Activated CD4-positive, alpha-beta T cell treated with anti-CD3 and anti-CD28 coated beads, Interleukin-2, amount 10 ng/mL, durations not matched to agents 24 days and 14 days (primary cell): ENCODE measurements at regions not wholly inside any gene's neighbourhood (a gene's known extent, or its start where the extent isn't known, plus 50 kb on each side); places are given as distances from the start of the nearest gene placed in this dataset.
"Not testable (repeated sequence)": the region's sequence is repeated elsewhere in the genome, so short reads cannot be mapped to it uniquely, and the experiment has no call there.

Experiments
- DNase-seq: peaks from one replicate; pipeline ENCODE4 v3.0.0; 2022
- H3K27ac Mint-ChIP-seq: one replicate; pipeline ENCODE4 v1.8.0; 2022; ENCODE audit warnings: mild to moderate bottlenecking, mixed read lengths
- H3K27me3 Mint-ChIP-seq: one replicate; pipeline ENCODE4 v1.8.0; 2022; ENCODE audit warnings: mixed read lengths
- H3K36me3 Mint-ChIP-seq: one replicate; pipeline ENCODE4 v1.8.0; 2022; ENCODE audit warnings: low read depth, mild to moderate bottlenecking, mixed read lengths
- H3K4me1 Mint-ChIP-seq: one replicate; pipeline ENCODE4 v1.8.0; 2021; ENCODE audit warnings: mixed read lengths
- H3K4me3 Mint-ChIP-seq: one replicate; pipeline ENCODE4 v1.8.0; 2022; ENCODE audit warnings: mild to moderate bottlenecking, moderate library complexity, mixed read lengths
- H3K9me3 Mint-ChIP-seq: one replicate; pipeline ENCODE4 v1.8.0; 2021; ENCODE audit warnings: mixed read lengths
- intact Hi-C: fragments of 100-400 bp; cut with micrococcal nuclease; formaldehyde crosslinking; loops from one replicate; pipeline ENCODE4 v1.15.1; 2023

DNA sequence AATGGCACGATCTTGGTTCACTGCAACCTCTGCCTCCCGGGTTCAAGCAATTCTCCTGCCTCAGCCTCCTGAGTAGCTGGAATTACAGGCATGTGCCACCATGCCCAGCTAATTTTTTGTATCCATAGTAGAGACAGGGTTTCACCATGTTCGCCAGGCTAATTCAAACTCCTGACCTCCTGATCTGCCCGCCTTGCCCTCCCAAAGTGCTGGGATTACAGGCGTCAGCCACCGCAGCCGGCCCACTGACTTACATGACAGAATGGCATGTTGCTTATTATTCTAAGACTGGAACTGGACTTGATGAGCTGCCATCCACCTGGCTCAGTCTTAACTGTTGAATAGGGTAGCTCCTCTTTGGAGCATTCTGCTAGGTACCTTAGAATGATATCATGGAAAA is 363.6 kb upstream of the CCNH start:
- H3K4me1 Mint-ChIP-seq, intact Hi-C loops, H3K36me3 Mint-ChIP-seq, DNase-seq, H3K27ac Mint-ChIP-seq, H3K27me3 Mint-ChIP-seq, H3K9me3 Mint-ChIP-seq, H3K4me3 Mint-ChIP-seq: not testable (repeated sequence)

DNA sequence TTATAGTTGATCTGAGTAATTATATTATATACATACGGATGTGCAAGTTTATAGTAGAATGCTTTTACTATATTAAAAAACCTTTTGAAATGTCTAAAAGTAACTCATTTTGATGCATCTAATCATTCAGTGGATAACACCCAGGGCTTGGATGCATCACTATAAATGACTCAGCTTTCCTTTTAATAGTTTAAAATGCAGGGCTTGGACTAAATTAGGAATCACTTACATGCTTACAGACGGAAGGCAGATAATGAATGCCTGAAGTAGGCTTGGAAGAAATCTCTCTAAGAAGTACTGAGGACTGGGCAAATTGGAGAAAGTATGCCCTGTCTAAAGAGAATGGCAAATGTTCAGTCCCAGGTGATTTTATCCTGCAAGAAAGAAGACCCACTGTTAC is 362.5 kb upstream of the CCNH start:
- Mint-ChIP-seq H3K27ac (no peak overlapping the region), H3K4me3 (no peak overlapping the region), H3K9me3 (no peaks in the 10 kb centered on the region), H3K27me3 (peaks cover 3% of the 10 kb centered on the region), H3K4me1 (no peaks in the 10 kb centered on the region), H3K36me3 (no peaks in the 10 kb centered on the region)
- intact Hi-C loops, result no loop called here
- DNase-seq, result no peak

DNA sequence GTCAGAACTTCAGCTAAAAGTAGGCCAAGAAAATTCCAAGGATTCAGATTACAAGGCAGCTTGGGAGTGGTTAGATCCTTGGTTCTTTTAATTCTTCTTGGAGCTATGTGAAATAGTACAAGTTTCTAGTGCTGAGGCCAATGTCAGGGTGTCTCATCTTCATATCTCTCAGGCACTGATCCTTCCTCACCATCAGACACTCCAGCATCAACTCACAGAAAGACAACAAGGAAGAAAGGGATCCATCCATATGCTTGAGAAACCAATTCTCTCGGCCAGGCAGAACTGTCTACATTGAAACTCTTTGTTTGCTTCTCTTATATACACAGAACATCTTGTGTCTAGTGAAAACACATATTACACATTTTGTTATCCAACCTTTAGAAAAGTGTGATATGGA is 362.1 kb upstream of the CCNH start:
- H3K27ac Mint-ChIP-seq, result no peak overlapping the region
- peaks cover 3% of the 10 kb centered on the region for H3K27me3 Mint-ChIP-seq
- no peaks in the 10 kb centered on the region for H3K36me3 Mint-ChIP-seq
- DNase-seq, result no peak
- no peak overlapping the region for H3K4me3 Mint-ChIP-seq
- H3K4me1 Mint-ChIP-seq, result no peaks in the 10 kb centered on the region
- H3K9me3 Mint-ChIP-seq, result no peaks in the 10 kb centered on the region
- intact Hi-C loops, result no loop called here

DNA sequence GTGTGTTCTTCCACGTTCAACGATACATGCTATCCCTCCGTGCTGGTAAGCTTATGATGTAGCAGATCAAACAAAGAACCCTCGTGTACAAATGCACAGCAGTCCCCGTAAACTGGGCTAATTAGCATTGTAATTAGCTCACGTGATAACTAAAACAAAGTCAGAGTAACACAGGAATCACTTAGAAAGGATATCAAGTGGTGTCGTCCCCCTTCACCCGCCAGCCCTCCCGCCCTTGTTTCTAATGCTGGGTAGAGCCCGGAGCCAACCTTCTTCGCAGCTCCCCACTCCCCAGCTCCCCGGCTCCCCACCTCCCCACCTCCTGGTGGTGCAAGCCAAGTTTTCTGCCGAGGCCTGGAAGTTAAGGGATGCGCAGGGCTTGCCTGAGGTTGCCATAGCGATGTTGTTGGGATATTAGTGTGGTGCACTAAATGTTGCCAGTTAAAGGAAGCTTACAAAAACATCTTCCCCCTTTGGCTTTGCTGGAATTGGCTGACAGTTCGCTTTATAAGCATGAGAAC is 357.9 kb upstream of the CCNH start:
- intact Hi-C loops, result no loop called here

DNA sequence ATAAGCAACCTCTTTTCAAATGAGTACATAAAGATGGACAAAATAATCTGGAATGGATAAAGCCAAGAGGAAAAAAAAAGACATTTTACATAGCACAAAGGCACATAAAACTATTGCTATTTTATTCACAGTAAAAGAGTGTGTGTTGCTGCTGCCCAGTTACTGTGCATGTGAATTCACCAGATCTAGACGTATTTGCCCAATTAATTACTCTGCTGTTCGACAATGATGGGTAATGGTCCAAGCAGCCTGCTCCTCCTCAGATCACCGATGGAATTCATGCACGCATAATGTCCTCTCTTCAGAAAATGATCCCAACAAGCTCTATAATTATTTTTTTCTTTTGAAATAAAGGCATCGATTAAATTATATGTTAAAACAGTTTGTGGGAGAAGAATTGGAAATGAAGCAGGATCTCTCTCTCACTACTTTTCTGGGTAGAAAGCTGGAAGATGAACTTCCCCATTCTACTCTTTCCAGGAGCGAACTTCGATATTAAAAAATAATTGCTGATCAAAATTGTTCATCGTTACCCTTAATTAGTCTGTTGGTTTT is 357.4 kb upstream of the CCNH start:
- no peak overlapping the region for H3K4me3 Mint-ChIP-seq
- intact Hi-C loops, result no loop called here
- H3K27ac Mint-ChIP-seq, result no peak overlapping the region
- no peaks in the 10 kb centered on the region for H3K4me1 Mint-ChIP-seq
- no peaks in the 10 kb centered on the region for H3K36me3 Mint-ChIP-seq
- no peaks in the 10 kb centered on the region for H3K9me3 Mint-ChIP-seq
- no peak for DNase-seq
- H3K27me3 Mint-ChIP-seq, result peaks cover 11% of the 10 kb centered on the region

More for the DNA sequence above, 357.9 kb upstream of the CCNH start:
- H3K27ac Mint-ChIP-seq, result no peak overlapping the region
- no peak overlapping the region for H3K4me3 Mint-ChIP-seq
- peaks cover 11% of the 10 kb centered on the region for H3K27me3 Mint-ChIP-seq
- no peaks in the 10 kb centered on the region for H3K36me3 Mint-ChIP-seq
- DNase-seq, result no peak
- no peaks in the 10 kb centered on the region for H3K9me3 Mint-ChIP-seq
- no peaks in the 10 kb centered on the region for H3K4me1 Mint-ChIP-seq

DNA sequence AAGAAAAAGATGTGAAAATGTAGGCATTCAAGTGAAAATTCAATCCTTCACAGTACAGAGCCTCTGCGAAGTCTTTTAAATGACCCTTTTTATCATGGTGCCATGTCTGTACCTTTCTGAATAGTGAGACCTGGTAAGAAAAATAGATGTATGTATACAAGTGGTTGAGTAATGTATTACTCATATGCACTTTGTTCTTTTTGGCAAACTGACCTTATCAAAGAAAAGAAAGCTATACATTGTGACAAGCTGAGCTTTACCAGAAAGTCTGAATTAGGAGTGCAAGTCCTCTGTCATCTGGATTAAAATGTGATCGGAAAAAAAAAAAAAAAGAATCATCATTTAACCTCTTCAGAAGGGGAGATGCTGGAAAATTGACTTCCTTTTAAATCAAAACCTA is 356.4 kb upstream of the CCNH start:
- no peaks in the 10 kb centered on the region for H3K4me1 Mint-ChIP-seq
- H3K36me3 Mint-ChIP-seq, result no peaks in the 10 kb centered on the region
- no peak overlapping the region for H3K4me3 Mint-ChIP-seq
- intact Hi-C loops, result no loop called here
- DNase-seq, result no peak
- no peak overlapping the region for H3K27ac Mint-ChIP-seq
- H3K9me3 Mint-ChIP-seq, result no peaks in the 10 kb centered on the region
- H3K27me3 Mint-ChIP-seq, result peaks cover 11% of the 10 kb centered on the region

DNA sequence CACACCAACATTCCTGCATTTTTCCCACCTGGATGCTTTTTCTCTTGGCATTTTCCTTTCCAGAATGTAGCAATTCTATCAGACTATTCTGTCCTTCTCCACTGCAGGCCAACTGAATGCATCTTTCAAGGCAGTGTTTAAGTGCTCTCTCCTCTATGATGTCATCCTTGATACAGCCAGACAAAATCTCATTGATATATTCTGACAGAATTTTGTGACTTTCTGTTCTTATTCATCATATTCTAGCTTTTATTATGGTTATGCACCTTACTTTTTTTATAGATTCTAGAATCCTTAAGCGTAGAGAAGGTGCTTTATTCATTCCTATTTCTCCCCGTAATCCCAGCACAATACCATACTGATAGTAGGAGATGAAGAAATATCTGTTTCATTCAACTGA is 355.5 kb upstream of the CCNH start:
- intact Hi-C loops, result no loop called here
- Mint-ChIP-seq H3K27ac (no peak overlapping the region), H3K9me3 (no peaks in the 10 kb centered on the region), H3K27me3 (peaks cover 11% of the 10 kb centered on the region), H3K4me1 (no peaks in the 10 kb centered on the region), H3K36me3 (no peaks in the 10 kb centered on the region), H3K4me3 (no peak overlapping the region)
- DNase-seq, result no peak

DNA sequence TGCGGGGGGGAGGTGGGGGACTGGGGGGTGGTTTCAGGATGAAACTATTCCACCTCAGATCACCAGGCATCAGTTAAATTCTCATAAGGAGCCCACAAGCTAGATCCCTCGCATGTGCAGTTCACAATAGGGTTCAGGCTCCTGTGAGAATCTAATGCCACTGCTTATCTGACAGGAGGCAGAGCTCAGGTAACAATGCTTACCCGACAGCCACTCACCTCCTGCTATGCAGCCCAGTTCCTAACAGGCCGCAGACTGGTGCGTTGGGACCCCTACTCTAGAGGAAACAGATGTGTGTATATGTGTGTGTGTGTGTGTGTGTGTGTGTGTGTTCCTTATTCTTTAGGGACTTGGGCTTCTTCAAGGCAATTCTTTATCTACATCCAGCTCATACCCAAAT is 352.3 kb upstream of the CCNH start:
- H3K4me1 Mint-ChIP-seq, result no peaks in the 10 kb centered on the region

DNA sequence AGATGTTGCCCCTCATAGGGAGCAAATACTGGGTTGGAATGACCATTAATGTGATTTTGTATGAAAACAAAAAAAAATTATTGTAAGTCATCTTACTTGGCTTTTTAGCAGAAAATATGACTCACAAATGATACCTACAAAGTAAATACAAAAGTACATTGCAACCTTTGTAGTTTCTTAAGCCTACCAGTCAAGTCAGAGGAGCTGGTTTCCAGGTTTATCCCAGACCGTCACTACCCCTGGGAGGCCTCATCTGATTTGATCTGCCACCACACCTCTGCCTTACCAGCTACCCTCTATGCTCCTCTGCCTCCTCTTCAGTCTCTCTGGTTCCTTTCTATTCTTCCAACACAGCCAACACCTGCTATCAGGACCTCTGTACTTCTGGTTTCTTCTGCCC is 349.9 kb upstream of the CCNH start:
- DNase-seq, result no peak
- intact Hi-C loops, result no loop called here
- H3K27me3 Mint-ChIP-seq, result peaks cover 3% of the 10 kb centered on the region

More for the DNA sequence above, 352.3 kb upstream of the CCNH start:
- Mint-ChIP-seq H3K36me3 (no peaks in the 10 kb centered on the region), H3K27me3 (peaks cover 11% of the 10 kb centered on the region), H3K27ac (no peak overlapping the region), H3K4me3 (no peak overlapping the region), H3K9me3 (no peaks in the 10 kb centered on the region)
- no peak for DNase-seq
- intact Hi-C loops, result no loop called here

DNA sequence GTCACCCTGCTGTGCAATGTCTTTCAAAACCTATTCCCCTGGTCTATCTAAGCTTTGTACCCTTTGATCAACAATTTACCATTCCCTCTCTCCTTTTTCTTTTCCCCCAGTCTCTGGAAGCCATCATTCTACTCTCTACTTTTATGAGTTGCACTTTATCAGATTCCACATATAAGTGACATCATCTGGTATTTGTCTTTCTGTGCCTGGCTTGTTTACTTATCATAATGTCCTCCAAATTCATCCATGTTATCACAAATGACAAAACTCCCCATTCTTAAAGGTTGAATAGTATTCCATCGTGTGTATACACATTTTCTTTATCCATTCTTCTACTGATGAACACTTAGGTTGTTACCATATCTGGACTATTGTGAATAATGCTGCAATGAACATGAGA is 344.2 kb upstream of the CCNH start:
- Mint-ChIP-seq H3K36me3 (no peaks in the 10 kb centered on the region), H3K4me1 (no peaks in the 10 kb centered on the region), H3K27me3 (peaks cover 6% of the 10 kb centered on the region), H3K27ac (no peak overlapping the region), H3K9me3 (no peaks in the 10 kb centered on the region), H3K4me3 (no peak overlapping the region)
- DNase-seq, result no peak
- intact Hi-C loops, result no loop called here

More for the DNA sequence above, 349.9 kb upstream of the CCNH start:
- H3K36me3 Mint-ChIP-seq, result no peaks in the 10 kb centered on the region
- no peaks in the 10 kb centered on the region for H3K4me1 Mint-ChIP-seq
- no peak overlapping the region for H3K4me3 Mint-ChIP-seq
- H3K27ac Mint-ChIP-seq, result no peak overlapping the region
- no peaks in the 10 kb centered on the region for H3K9me3 Mint-ChIP-seq

DNA sequence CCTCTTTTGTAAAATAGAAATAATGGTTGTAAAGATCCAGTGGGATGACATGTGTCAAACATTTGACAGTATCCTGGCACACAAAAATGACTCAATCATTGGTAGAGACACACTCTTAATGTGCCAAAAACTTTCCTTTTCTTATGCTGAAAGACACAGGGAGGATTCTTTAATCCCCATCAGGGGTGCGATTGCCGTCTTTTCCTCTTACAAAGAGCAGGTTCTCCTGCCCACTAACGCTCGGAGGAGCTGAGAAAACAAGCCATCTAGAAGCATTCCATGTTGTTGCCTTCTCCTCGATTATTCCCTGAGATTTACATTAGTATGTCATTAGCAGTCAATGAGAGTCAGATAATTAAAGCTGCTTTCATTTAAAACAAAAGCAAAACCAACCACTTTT is 342.6 kb upstream of the CCNH start:
- no peak overlapping the region for H3K4me3 Mint-ChIP-seq
- DNase-seq, result no peak
- no peaks in the 10 kb centered on the region for H3K4me1 Mint-ChIP-seq
- H3K36me3 Mint-ChIP-seq, result no peaks in the 10 kb centered on the region
- no peaks in the 10 kb centered on the region for H3K9me3 Mint-ChIP-seq
- peaks cover 4% of the 10 kb centered on the region for H3K27me3 Mint-ChIP-seq
- no peak overlapping the region for H3K27ac Mint-ChIP-seq
- intact Hi-C loops, result no loop called here

DNA sequence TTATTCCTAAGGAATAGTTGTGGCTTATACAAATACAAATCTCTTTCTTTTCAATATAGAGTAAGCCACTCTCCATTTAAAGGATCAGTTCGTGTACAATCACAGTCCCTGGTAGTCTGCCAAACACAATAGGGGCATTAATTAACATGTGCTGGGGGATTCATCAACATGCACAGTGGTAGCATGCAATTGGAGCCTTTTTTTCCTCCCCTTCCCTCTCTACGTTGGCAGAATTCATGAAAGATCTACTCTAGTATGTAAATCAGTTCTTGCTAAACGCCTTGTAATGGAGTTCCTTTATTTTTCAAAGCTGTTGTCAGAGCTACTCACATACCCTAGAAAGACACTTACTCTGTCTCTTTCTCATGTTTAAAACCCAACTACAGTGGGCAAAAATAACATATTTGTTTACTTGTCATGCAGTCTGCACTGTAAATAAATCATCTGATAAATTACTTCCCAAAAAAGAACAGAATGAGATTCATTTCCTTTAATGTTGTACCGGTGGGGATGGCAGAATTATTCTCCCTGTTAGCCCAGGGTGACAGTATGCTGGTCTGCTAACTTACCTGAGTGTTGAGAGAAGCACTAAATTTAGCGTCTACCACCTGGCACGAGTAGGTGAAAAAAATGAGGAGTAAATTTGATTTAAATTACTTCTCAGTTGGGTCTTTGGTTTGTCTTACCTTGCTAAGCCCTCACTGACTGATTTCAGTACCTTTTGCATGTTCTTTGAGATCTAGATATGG is 341.5 kb upstream of the CCNH start:
- H3K4me1 Mint-ChIP-seq, result no peaks in the 10 kb centered on the region
- intact Hi-C loops, result no loop called here
- no peaks in the 10 kb centered on the region for H3K9me3 Mint-ChIP-seq
- H3K27ac Mint-ChIP-seq, result no peak overlapping the region
- DNase-seq, result no peak
- H3K27me3 Mint-ChIP-seq, result peaks cover 4% of the 10 kb centered on the region
- no peaks in the 10 kb centered on the region for H3K36me3 Mint-ChIP-seq
- H3K4me3 Mint-ChIP-seq, result no peak overlapping the region

DNA sequence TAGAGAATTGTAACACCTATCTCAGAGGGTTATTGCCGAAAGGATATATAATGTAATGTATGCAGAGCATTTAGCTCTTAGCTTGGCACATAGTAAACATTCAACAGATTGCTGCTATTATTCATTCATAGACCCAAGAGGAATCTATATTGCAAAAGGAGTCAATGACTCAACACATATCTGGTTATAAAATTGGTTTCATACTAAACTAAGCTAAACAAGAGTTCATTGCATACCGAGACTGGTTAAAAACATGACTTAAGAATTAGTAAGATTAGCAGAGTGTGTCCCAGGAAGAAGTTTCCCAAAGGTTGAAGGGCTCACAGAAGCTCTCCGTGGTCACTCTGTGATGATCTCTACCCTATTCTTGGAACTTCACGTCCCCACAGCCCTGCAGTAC is 339.6 kb upstream of the CCNH start:
- no peak for DNase-seq
- no peak overlapping the region for H3K4me3 Mint-ChIP-seq
- H3K27me3 Mint-ChIP-seq, result peaks cover 4% of the 10 kb centered on the region
- no peaks in the 10 kb centered on the region for H3K4me1 Mint-ChIP-seq
- no peak overlapping the region for H3K27ac Mint-ChIP-seq
- intact Hi-C loops, result no loop called here
- H3K36me3 Mint-ChIP-seq, result no peaks in the 10 kb centered on the region
- H3K9me3 Mint-ChIP-seq, result no peaks in the 10 kb centered on the region

DNA sequence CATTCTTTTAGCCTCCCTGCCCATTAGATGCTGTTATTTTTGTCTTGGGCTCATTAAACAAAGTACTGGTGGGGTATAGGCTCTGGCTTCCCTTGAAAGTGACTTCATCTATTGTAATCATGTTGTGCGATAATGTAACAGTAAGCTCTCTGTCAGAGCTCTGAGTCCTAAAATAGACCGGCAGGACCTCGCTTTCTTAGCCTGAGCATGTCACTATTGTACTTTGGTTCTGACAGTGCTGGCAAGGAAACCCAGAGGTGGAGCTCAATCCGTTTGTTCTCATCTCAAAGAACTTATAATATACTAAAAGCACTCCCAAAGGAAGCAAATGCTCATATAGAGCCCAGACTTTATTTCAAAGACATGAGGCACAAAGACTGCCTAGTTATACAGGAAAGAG is 339.1 kb upstream of the CCNH start:
- H3K27me3 Mint-ChIP-seq, result peaks cover 4% of the 10 kb centered on the region
- intact Hi-C loops, result no loop called here
- H3K36me3 Mint-ChIP-seq, result no peaks in the 10 kb centered on the region
- no peak overlapping the region for H3K4me3 Mint-ChIP-seq
- no peak for DNase-seq
- no peaks in the 10 kb centered on the region for H3K4me1 Mint-ChIP-seq
- no peaks in the 10 kb centered on the region for H3K9me3 Mint-ChIP-seq
- H3K27ac Mint-ChIP-seq, result no peak overlapping the region

DNA sequence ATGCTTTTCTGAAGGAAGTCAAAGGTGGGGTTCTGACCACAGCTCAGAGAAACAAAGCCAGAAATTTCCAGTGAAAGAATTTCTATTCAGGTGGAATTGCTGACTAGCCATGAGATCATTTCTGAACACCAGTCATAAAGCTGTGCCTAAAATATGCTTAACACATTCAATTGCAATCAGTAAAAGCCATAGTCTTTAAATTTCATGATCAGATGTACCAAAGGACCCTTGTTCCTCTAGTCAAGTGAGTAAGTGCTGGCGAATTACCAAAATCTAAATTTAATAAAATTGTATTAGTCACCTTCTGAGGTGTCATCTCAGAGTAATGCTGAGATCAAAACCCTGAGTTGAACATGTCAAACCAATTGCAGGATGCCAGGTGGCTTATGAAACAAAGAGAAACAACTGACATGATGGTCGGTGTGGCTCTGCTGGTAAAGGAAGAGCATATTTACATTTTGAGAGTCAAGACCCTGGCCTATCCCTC is 334.2 kb upstream of the CCNH start:
- Mint-ChIP-seq H3K27ac (no peak overlapping the region), H3K27me3 (no peaks in the 10 kb centered on the region), H3K4me3 (no peak overlapping the region), H3K36me3 (no peaks in the 10 kb centered on the region), H3K9me3 (no peaks in the 10 kb centered on the region), H3K4me1 (no peaks in the 10 kb centered on the region)
- intact Hi-C loops, result no loop called here
- DNase-seq, result no peak
